Peyer's patch (tissue), 4 donors: ENCODE measurements at regions not wholly inside any gene's neighbourhood (a gene's known extent, or its start where the extent isn't known, plus 50 kb on each side); places are given as distances from the start of the nearest gene placed in this dataset.

ENCODE experiments used
- DNase-seq, 3 donors: peaks; one replicate each; pipeline ENCODE4 v3.0.0-alpha.2; 2017 to 2019
- H3K27ac ChIP-seq, 4 donors: fragments of 200-600 bp; sonication (generic); one replicate each; pipeline ENCODE4 v1.5.1; 2016 to 2019
- H3K27me3 ChIP-seq, 2 donors: fragments of 200-600 bp; sonication (generic); one replicate each; pipeline ENCODE4 v1.5.1; 2019
- H3K36me3 ChIP-seq, 3 donors: fragments of 200-600 bp; sonication (generic); one replicate each; pipeline ENCODE4 v1.5.1; 2016 to 2019
- H3K4me1 ChIP-seq, 4 donors: fragments of 200-600 bp; sonication (generic); one replicate each; pipeline ENCODE4 v1.5.1; 2016 to 2019
- H3K4me3 ChIP-seq, 4 donors: fragments of 200-600 bp; sonication (generic); 1 replicate in 3 of 4; 2 replicates in 1 of 4; pipeline ENCODE4 v1.5.1; 2016 to 2019; ENCODE audit warnings: mild to moderate bottlenecking in 1 of 4
- H3K9me3 ChIP-seq, 4 donors: fragments of 200-600 bp; sonication (generic); one replicate each; pipeline ENCODE4 v1.5.1; 2016 to 2019; ENCODE audit warnings: mild to moderate bottlenecking in 1 of 4
- POLR2A ChIP-seq, 2 donors: fragments of 450-650 bp; IDR thresholded peaks; one replicate each; pipeline ENCODE4 v1.5.1; 2017; ENCODE audit warnings: antibody characterized with exemption in 2 of 2, mild to moderate bottlenecking in 2 of 2, moderate library complexity in 2 of 2
- TF ChIP-seq, protein P1 (sequence below), 6 experiments: fragments of 450-650 bp in 4 of 6; fragments of 200-600 bp in 2 of 6; sonication (generic) in 1 of 6; IDR thresholded peaks; one replicate each; pipeline ENCODE4 v1.5.1; 2017 to 2019; ENCODE audit warnings: antibody characterized with exemption in 6 of 6, mild to moderate bottlenecking in 3 of 6, moderate library complexity in 1 of 6

DNA sequence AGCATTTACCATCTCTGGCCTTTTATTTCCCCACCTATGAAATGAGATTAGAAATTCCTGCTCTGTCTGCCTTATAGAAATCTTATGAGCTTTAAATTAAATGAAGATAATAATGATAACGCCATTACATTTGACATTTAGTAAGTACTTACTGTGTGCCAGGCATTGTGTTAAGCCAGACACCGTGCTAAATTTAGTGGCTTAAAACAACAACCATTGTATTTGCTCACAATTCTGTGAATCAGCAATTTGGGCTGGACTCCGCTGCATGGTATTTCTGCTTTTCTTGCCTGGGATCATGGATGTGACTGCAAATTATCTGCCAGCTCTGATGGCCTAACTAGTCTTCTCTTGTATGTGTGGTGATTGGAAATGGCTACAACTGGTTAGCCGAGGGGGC, 56.4 kb upstream of the CCDC6 start:
- no peak overlapping the region for H3K4me3 ChIP-seq
- no peaks in the 10 kb centered on the region for H3K36me3 ChIP-seq
- H3K9me3 ChIP-seq: no peaks in the 10 kb centered on the region
- no peak for DNase-seq
- H3K27me3 ChIP-seq: no peaks in the 10 kb centered on the region
- TF ChIP-seq, protein P1, sequence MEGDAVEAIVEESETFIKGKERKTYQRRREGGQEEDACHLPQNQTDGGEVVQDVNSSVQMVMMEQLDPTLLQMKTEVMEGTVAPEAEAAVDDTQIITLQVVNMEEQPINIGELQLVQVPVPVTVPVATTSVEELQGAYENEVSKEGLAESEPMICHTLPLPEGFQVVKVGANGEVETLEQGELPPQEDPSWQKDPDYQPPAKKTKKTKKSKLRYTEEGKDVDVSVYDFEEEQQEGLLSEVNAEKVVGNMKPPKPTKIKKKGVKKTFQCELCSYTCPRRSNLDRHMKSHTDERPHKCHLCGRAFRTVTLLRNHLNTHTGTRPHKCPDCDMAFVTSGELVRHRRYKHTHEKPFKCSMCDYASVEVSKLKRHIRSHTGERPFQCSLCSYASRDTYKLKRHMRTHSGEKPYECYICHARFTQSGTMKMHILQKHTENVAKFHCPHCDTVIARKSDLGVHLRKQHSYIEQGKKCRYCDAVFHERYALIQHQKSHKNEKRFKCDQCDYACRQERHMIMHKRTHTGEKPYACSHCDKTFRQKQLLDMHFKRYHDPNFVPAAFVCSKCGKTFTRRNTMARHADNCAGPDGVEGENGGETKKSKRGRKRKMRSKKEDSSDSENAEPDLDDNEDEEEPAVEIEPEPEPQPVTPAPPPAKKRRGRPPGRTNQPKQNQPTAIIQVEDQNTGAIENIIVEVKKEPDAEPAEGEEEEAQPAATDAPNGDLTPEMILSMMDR (IDR thresholded peaks at IDR 0.05): no peak
- no peak for TF ChIP-seq POLR2A (IDR thresholded peaks at IDR 0.05)
- H3K27ac ChIP-seq: no peak overlapping the region
- H3K4me1 ChIP-seq: no peaks in the 10 kb centered on the region

DNA sequence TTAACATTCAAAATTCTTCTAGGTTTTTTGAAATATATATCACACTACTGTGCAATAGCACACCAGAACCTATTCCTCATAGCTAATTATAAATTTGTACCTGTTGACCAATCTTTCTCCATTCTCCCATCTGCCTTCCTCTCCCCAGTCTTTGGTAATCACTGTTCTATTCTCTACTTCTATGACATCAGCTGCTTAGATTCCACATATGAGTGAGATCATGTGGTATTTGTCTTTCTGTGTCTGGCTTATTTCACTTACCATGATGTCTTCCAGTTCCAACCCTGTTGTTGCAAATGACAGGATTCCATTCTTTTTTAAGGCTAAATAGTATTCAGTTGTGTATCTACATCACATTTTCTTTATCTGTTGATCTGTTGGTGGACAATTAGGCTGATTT, 54.4 kb upstream of the CCDC6 start:
- no peaks in the 10 kb centered on the region for H3K27me3 ChIP-seq
- no peak overlapping the region for H3K27ac ChIP-seq
- H3K4me1 ChIP-seq: no peaks in the 10 kb centered on the region
- H3K9me3 ChIP-seq: no peaks in the 10 kb centered on the region
- TF ChIP-seq, protein P1 (IDR thresholded peaks at IDR 0.05): no peak
- TF ChIP-seq POLR2A (IDR thresholded peaks at IDR 0.05): no peak
- H3K4me3 ChIP-seq: no peak overlapping the region
- no peak for DNase-seq
- H3K36me3 ChIP-seq: no peaks in the 10 kb centered on the region

DNA sequence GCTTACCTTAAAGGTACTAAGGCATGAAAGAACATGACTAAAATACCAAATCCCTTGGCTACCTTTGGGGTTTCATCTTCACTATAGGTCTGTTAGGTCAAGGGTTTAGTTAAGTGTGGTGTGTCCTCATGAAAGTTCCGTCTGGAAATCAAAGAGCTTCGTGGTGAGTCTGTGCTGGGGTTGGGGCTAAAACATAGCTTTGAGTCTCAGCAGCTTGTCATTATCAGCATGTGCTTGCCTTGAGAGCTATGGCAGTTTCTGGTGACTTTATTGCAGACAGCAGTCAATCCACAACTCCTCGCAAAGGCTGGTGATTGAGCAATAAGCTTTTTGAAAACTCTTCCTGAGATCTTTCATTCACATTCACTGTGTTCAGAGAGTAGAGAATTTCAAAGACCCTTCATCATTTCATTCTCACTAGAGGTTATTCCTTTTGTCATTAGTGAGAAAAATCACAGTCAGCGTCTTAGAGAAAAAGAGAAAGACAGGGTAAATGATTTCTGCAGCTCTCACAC, 53.2 kb upstream of the CCDC6 start:
- DNase-seq: no peak
- Histone ChIP-seq H3K4me1 (no peaks in the 10 kb centered on the region), H3K27me3 (no peaks in the 10 kb centered on the region), H3K4me3 (no peak overlapping the region), H3K27ac (no peak overlapping the region), H3K36me3 (no peaks in the 10 kb centered on the region), H3K9me3 (no peaks in the 10 kb centered on the region)
- TF ChIP-seq, protein P1 (IDR thresholded peaks at IDR 0.05): no peak
- no peak for TF ChIP-seq POLR2A (IDR thresholded peaks at IDR 0.05)

DNA sequence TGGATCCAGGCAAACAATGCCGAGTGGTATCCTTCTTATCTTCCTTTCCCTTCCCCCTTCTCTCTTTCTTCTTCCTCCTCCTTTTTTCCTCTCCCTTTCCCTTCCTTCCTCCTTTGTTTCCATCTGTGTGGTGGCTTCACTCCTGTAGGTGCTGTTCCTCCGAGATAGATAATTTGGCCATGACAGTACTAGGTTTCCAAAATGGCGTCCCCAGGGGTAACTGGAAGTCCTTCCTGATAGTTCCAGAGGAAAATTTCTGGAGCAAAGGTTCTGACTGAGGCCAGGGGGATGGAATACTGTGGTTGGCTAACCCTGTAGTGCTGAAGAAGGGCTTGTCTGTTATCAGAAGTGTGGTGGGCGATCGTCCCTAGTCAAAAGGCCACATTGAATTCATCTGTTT, 52.5 kb upstream of the CCDC6 start:
- no peaks in the 10 kb centered on the region for H3K4me1 ChIP-seq
- no peak overlapping the region for H3K27ac ChIP-seq
- H3K27me3 ChIP-seq: no peaks in the 10 kb centered on the region
- no peaks in the 10 kb centered on the region for H3K9me3 ChIP-seq
- no peaks in the 10 kb centered on the region for H3K36me3 ChIP-seq
- no peak overlapping the region for H3K4me3 ChIP-seq
- no peak for TF ChIP-seq POLR2A (IDR thresholded peaks at IDR 0.05)
- TF ChIP-seq, protein P1 (IDR thresholded peaks at IDR 0.05): no peak
- no peak for DNase-seq

DNA sequence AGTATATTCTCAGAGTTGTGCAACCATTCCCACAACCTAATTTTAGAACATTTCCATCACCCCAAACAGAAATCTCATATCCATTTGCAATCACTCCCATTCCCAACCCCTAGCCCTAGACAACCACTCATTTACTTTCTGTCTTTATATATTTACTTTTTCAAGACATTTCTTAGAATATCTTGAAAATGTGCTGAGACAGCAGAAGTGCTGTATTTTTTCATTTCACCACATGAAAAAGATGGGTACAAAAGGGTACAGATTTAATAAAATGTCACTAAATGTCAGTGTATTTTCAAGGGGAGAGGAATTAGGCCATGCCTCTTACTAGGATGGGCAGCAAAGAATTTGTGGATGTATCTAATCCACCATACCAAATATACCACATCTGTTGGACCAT, 51.6 kb upstream of the CCDC6 start:
- TF ChIP-seq POLR2A (IDR thresholded peaks at IDR 0.05): no peak
- TF ChIP-seq, protein P1 (IDR thresholded peaks at IDR 0.05): no peak
- Histone ChIP-seq H3K36me3 (no peaks in the 10 kb centered on the region), H3K9me3 (no peaks in the 10 kb centered on the region), H3K27me3 (no peaks in the 10 kb centered on the region), H3K27ac (no peak overlapping the region), H3K4me1 (no peaks in the 10 kb centered on the region), H3K4me3 (no peak overlapping the region)
- DNase-seq: no peak
